Activated CD4-positive, alpha-beta T cell treated with anti-CD3 and anti-CD28 coated beads, Interleukin-2, amount 10 ng/mL, durations not matched to agents 7 days and 5 days (primary cell): ENCODE measurements at regions not wholly inside any gene's neighbourhood (a gene's known extent, or its start where the extent isn't known, plus 50 kb on each side); places are given as distances from the start of the nearest gene placed in this dataset.

ENCODE experiments used
- CTCF ChIA-PET: fragments of 350-600 bp; sonication (Branson Sonifier 250); formaldehyde crosslinking; loops from one replicate; lab custom pipeline; 2021; ENCODE audit warnings: antibody characterized with exemption; lab: Charles Lee
- POLR2A ChIA-PET: fragments of 350-600 bp; sonication (Branson Sonifier 250); formaldehyde crosslinking; loops from one replicate; lab custom pipeline; 2021; ENCODE audit warnings: antibody characterized with exemption; lab: Charles Lee
- DNase-seq: peaks from one replicate; pipeline ENCODE4 v3.0.0-alpha.2; 2020
- H3K27ac Mint-ChIP-seq: one replicate; pipeline ENCODE4 v1.8.0; 2021; ENCODE audit warnings: mild to moderate bottlenecking, moderate library complexity, mixed read lengths
- H3K27me3 Mint-ChIP-seq: one replicate; pipeline ENCODE4 v1.8.0; 2021; ENCODE audit warnings: mixed read lengths
- H3K36me3 Mint-ChIP-seq: one replicate; pipeline ENCODE4 v1.8.0; 2021; ENCODE audit warnings: low read depth, mixed read lengths
- H3K4me1 Mint-ChIP-seq: one replicate; pipeline ENCODE4 v1.8.0; 2021; ENCODE audit warnings: mixed read lengths
- H3K4me3 Mint-ChIP-seq: one replicate; pipeline ENCODE4 v1.8.0; 2021; ENCODE audit warnings: mild to moderate bottlenecking, moderate library complexity, mixed read lengths
- H3K9me3 Mint-ChIP-seq: one replicate; pipeline ENCODE4 v1.8.0; 2021; ENCODE audit warnings: mixed read lengths

GRCh38 chr4:89665662-89666061 lies 171.3 kb downstream of the SNCA start:
- ChIA-PET CTCF (no interaction called here), POLR2A (no interaction called here)
- H3K27me3 Mint-ChIP-seq, result peaks cover 22% of the 10 kb centered on the region
- no peaks in the 10 kb centered on the region for H3K36me3 Mint-ChIP-seq
- no peak overlapping the region for H3K4me3 Mint-ChIP-seq
- H3K27ac Mint-ChIP-seq, result no peak overlapping the region
- no peaks in the 10 kb centered on the region for H3K9me3 Mint-ChIP-seq
- DNase-seq, result no peak
- H3K4me1 Mint-ChIP-seq, result no peaks in the 10 kb centered on the region

GRCh38 chr4:89664521-89664920 lies 172.4 kb downstream of the SNCA start:
- ChIA-PET CTCF (no interaction called here), POLR2A (no interaction called here)
- H3K27me3 Mint-ChIP-seq, result peaks cover 17% of the 10 kb centered on the region
- no peak for DNase-seq
- no peaks in the 10 kb centered on the region for H3K36me3 Mint-ChIP-seq
- H3K9me3 Mint-ChIP-seq, result no peaks in the 10 kb centered on the region
- no peak overlapping the region for H3K27ac Mint-ChIP-seq
- no peak overlapping the region for H3K4me3 Mint-ChIP-seq
- no peaks in the 10 kb centered on the region for H3K4me1 Mint-ChIP-seq

- CTCF ChIA-PET, result interaction anchor here (1.2 kb wide), 1 partner anchor 10 kb away, joined by 4 read pairs; no protein-coding TSS in a partner anchor
- no peaks in the 10 kb centered on the region for H3K4me1 Mint-ChIP-seq
Measured at GRCh38 chr4:89661173-89661899, 175.6 kb downstream of the SNCA start.

GRCh38 chr4:89660444-89661172 lies 176.4 kb downstream of the SNCA start:
- no peak for DNase-seq
- POLR2A ChIA-PET, result no interaction called here
- Mint-ChIP-seq H3K4me3 (no peak overlapping the region), H3K27ac (no peak overlapping the region), H3K36me3 (no peaks in the 10 kb centered on the region), H3K4me1 (no peaks in the 10 kb centered on the region), H3K9me3 (no peaks in the 10 kb centered on the region), H3K27me3 (peaks cover 22% of the 10 kb centered on the region)
- CTCF ChIA-PET, result interaction anchor here (1.2 kb wide), 1 partner anchor 11 kb away, joined by 4 read pairs; no protein-coding TSS in a partner anchor

More at GRCh38 chr4:89661173-89661899, 175.6 kb downstream of the SNCA start:
- no peaks in the 10 kb centered on the region for H3K9me3 Mint-ChIP-seq
- H3K27ac Mint-ChIP-seq, result no peak overlapping the region
- POLR2A ChIA-PET, result no interaction called here
- no peak for DNase-seq
- H3K27me3 Mint-ChIP-seq, result peaks cover 20% of the 10 kb centered on the region
- no peak overlapping the region for H3K4me3 Mint-ChIP-seq
- no peaks in the 10 kb centered on the region for H3K36me3 Mint-ChIP-seq

GRCh38 chr4:89658701-89659024 lies 178.3 kb downstream of the SNCA start:
- no peaks in the 10 kb centered on the region for H3K4me1 Mint-ChIP-seq
- no peak for DNase-seq
- H3K27ac Mint-ChIP-seq, result no peak overlapping the region
- H3K9me3 Mint-ChIP-seq, result no peaks in the 10 kb centered on the region
- H3K36me3 Mint-ChIP-seq, result no peaks in the 10 kb centered on the region
- ChIA-PET POLR2A (no interaction called here), CTCF (interaction anchor here (1.1 kb wide), 1 partner anchor 28 kb away, joined by 3 read pairs; no protein-coding TSS in a partner anchor)
- H3K27me3 Mint-ChIP-seq, result peaks cover 26% of the 10 kb centered on the region
- H3K4me3 Mint-ChIP-seq, result no peak overlapping the region

GRCh38 chr4:89657931-89658700 lies 178.8 kb downstream of the SNCA start:
- peaks cover 28% of the 10 kb centered on the region for H3K27me3 Mint-ChIP-seq
- H3K9me3 Mint-ChIP-seq, result no peaks in the 10 kb centered on the region
- ChIA-PET CTCF (interaction anchor here (1.1 to 1.5 kb wide), 2 partner anchors 13 to 27 kb away, joined by 3 read pairs; no protein-coding TSS in a partner anchor), POLR2A (no interaction called here)
- H3K36me3 Mint-ChIP-seq, result no peaks in the 10 kb centered on the region
- no peaks in the 10 kb centered on the region for H3K4me1 Mint-ChIP-seq
- H3K4me3 Mint-ChIP-seq, result no peak overlapping the region
- DNase-seq, result no peak
- H3K27ac Mint-ChIP-seq, result no peak overlapping the region

GRCh38 chr4:89653012-89653411 lies 183.9 kb downstream of the SNCA start:
- DNase-seq, result no peak
- no peaks in the 10 kb centered on the region for H3K4me1 Mint-ChIP-seq
- peaks cover 17% of the 10 kb centered on the region for H3K27me3 Mint-ChIP-seq
- H3K4me3 Mint-ChIP-seq, result no peak overlapping the region
- H3K36me3 Mint-ChIP-seq, result no peaks in the 10 kb centered on the region
- H3K27ac Mint-ChIP-seq, result no peak overlapping the region
- H3K9me3 Mint-ChIP-seq, result no peaks in the 10 kb centered on the region
- ChIA-PET CTCF (no interaction called here), POLR2A (no interaction called here)

GRCh38 chr4:89645482-89645881 lies 191.5 kb downstream of the SNCA start:
- CTCF ChIA-PET, result interaction anchor here (0.7 kb wide), 1 partner anchor 325 kb away, joined by 5 read pairs; no protein-coding TSS in a partner anchor
- Mint-ChIP-seq H3K4me1 (peaks cover 2% of the 10 kb centered on the region), H3K27me3 (peaks cover 10% of the 10 kb centered on the region), H3K27ac (no peak overlapping the region), H3K4me3 (no peak overlapping the region), H3K9me3 (no peaks in the 10 kb centered on the region), H3K36me3 (no peaks in the 10 kb centered on the region)
- no peak for DNase-seq
- POLR2A ChIA-PET, result no interaction called here

- H3K36me3 Mint-ChIP-seq, result no peaks in the 10 kb centered on the region
- H3K27me3 Mint-ChIP-seq, result peaks cover 14% of the 10 kb centered on the region
- DNase-seq, result no peak
- no peaks in the 10 kb centered on the region for H3K9me3 Mint-ChIP-seq
- CTCF ChIA-PET, result interaction anchor here (1.5 kb wide), 1 partner anchor 13 kb away, joined by 3 read pairs; no protein-coding TSS in a partner anchor
- no peak overlapping the region for H3K4me3 Mint-ChIP-seq
- POLR2A ChIA-PET, result interaction anchor here (0.6 kb wide), 1 partner anchor 152 kb away, joined by 3 read pairs; no protein-coding TSS in a partner anchor
- H3K4me1 Mint-ChIP-seq, result peaks cover 2% of the 10 kb centered on the region
- no peak overlapping the region for H3K27ac Mint-ChIP-seq
Measured at GRCh38 chr4:89641367-89641687, 195.6 kb downstream of the SNCA start.

- peaks cover 14% of the 10 kb centered on the region for H3K27me3 Mint-ChIP-seq
- ChIA-PET POLR2A (interaction anchor here (0.6 kb wide), 1 partner anchor 152 kb away, joined by 3 read pairs; no protein-coding TSS in a partner anchor), CTCF (interaction anchor here (1.5 kb wide), 1 partner anchor 13 kb away, joined by 3 read pairs; no protein-coding TSS in a partner anchor)
- no peaks in the 10 kb centered on the region for H3K36me3 Mint-ChIP-seq
- H3K9me3 Mint-ChIP-seq, result no peaks in the 10 kb centered on the region
- peaks cover 2% of the 10 kb centered on the region for H3K4me1 Mint-ChIP-seq
- peak; percentile 17 for DNase-seq
- no peak overlapping the region for H3K27ac Mint-ChIP-seq
- no peak overlapping the region for H3K4me3 Mint-ChIP-seq
Measured at GRCh38 chr4:89640620-89641366, 196.2 kb downstream of the SNCA start.

- Mint-ChIP-seq H3K36me3 (no peaks in the 10 kb centered on the region), H3K27ac (no peak overlapping the region), H3K9me3 (no peaks in the 10 kb centered on the region), H3K4me3 (no peak overlapping the region), H3K4me1 (peaks cover 2% of the 10 kb centered on the region), H3K27me3 (peaks cover 19% of the 10 kb centered on the region)
- ChIA-PET POLR2A (no interaction called here), CTCF (no interaction called here)
- DNase-seq, result no peak
Measured at GRCh38 chr4:89639395-89639794, 197.6 kb downstream of the SNCA start.

GRCh38 chr4:89625599-89626293 lies 211.2 kb downstream of the SNCA start:
- no peak for DNase-seq
- peaks cover 5% of the 10 kb centered on the region for H3K9me3 Mint-ChIP-seq
- peaks cover 14% of the 10 kb centered on the region for H3K27me3 Mint-ChIP-seq
- no peak overlapping the region for H3K27ac Mint-ChIP-seq
- CTCF ChIA-PET, result no interaction called here
- H3K36me3 Mint-ChIP-seq, result peaks cover 2% of the 10 kb centered on the region
- POLR2A ChIA-PET, result no interaction called here
- H3K4me3 Mint-ChIP-seq, result no peak overlapping the region
- peaks cover 11% of the 10 kb centered on the region for H3K4me1 Mint-ChIP-seq
